HEK293 (cell line): ENCODE measurements at regions not wholly inside any gene's neighbourhood (a gene's known extent, or its start where the extent isn't known, plus 50 kb on each side); places are given as distances from the start of the nearest gene placed in this dataset.

ENCODE experiments used
- CTCF ChIA-PET: fragments of 350-600 bp; formaldehyde crosslinking; extraction: SDS; loops from one replicate; lab custom pipeline; 2021; ENCODE audit warnings: antibody characterized with exemption; lab: Yijun Ruan, JAX
- POLR2A ChIA-PET: fragments of 300-600 bp; formaldehyde crosslinking; extraction: SDS; loops from one replicate; lab custom pipeline; 2020; ENCODE audit warnings: antibody characterized with exemption, inconsistent platforms; lab: Yijun Ruan, JAX
- H3K27ac ChIP-seq: fragments of 200-500 bp; sonication (Bioruptor generic); 2 replicates; pipeline ENCODE4 v1.5.1; 2014; ENCODE audit warnings: low read depth, low read length, control low read depth, inconsistent platforms; ENCODE audit errors: extremely low read depth
- H3K36me3 ChIP-seq, 2 experiments: fragments of 200-500 bp in 1 of 2; sonication (Bioruptor generic) in 1 of 2; 1 replicate in 1 of 2; 2 replicates in 1 of 2; pipeline ENCODE4 v1.5.1; 2014 to 2017; ENCODE audit warnings: inconsistent platforms in 2 of 2, low read length in 2 of 2; ENCODE audit not compliant: control insufficient read depth in 2 of 2, insufficient read depth in 1 of 2
- H3K4me1 ChIP-seq: fragments of 200-500 bp; sonication (Bioruptor generic); 2 replicates; pipeline ENCODE4 v1.5.1; 2014; ENCODE audit warnings: mild to moderate bottlenecking, low read length, inconsistent platforms; ENCODE audit not compliant: control insufficient read depth, insufficient read depth
- H3K4me3 ChIP-seq: 2 replicates; pipeline ENCODE4 v1.5.1; 2011; ENCODE audit warnings: low read depth, mild to moderate bottlenecking, control low read depth, low read length, moderate library complexity
- H3K9me3 ChIP-seq: fragments of 200-500 bp; sonication (Bioruptor generic); 2 replicates; pipeline ENCODE4 v1.5.1; 2014; ENCODE audit warnings: low read depth, low read length, inconsistent platforms; ENCODE audit not compliant: control insufficient read depth, insufficient read depth
- KLF16 ChIP-seq: fragments of 450-650 bp; formaldehyde crosslinking; IDR thresholded peaks from 2 replicates; pipeline ENCODE4 v1.5.1; 2017; ENCODE audit warnings: missing biosample characterization, missing genetic modification characterization
- KLF7 ChIP-seq: fragments of 450-650 bp; formaldehyde crosslinking; IDR thresholded peaks from 2 replicates; pipeline ENCODE4 v1.5.1; 2016; ENCODE audit warnings: missing biosample characterization, missing genetic modification characterization, borderline replicate concordance
- PRDM10 ChIP-seq: fragments of 450-650 bp; formaldehyde crosslinking; IDR thresholded peaks from 2 replicates; pipeline ENCODE4 v1.5.1; 2016; ENCODE audit warnings: missing biosample characterization, missing genetic modification characterization
- WT1 ChIP-seq: fragments of 450-650 bp; formaldehyde crosslinking; IDR thresholded peaks from 2 replicates; pipeline ENCODE4 v1.5.1; 2016; ENCODE audit warnings: missing biosample characterization, missing genetic modification characterization
- ZBTB21 ChIP-seq: fragments of 450-650 bp; formaldehyde crosslinking; IDR thresholded peaks from 2 replicates; pipeline ENCODE4 v1.5.1; 2017; ENCODE audit warnings: missing biosample characterization, missing genetic modification characterization
- ZBTB6 ChIP-seq: fragments of 450-650 bp; formaldehyde crosslinking; IDR thresholded peaks from 2 replicates; pipeline ENCODE4 v1.5.1; 2017; ENCODE audit warnings: missing biosample characterization, missing genetic modification characterization
- ZNF366 ChIP-seq: fragments of 450-650 bp; formaldehyde crosslinking; conservative IDR thresholded peaks from 2 replicates; pipeline ENCODE4 v1.5.1; 2016; ENCODE audit warnings: missing biosample characterization, missing genetic modification characterization
- ZNF514 ChIP-seq: fragments of 450-650 bp; formaldehyde crosslinking; IDR thresholded peaks from 2 replicates; pipeline ENCODE4 v1.5.1; 2016; ENCODE audit warnings: missing biosample characterization, missing genetic modification characterization
- ZNF654 ChIP-seq: fragments of 450-650 bp; formaldehyde crosslinking; IDR thresholded peaks from 2 replicates; pipeline ENCODE4 v1.5.1; 2016; ENCODE audit warnings: low read depth, missing biosample characterization, missing genetic modification characterization
- ZNF658 ChIP-seq: fragments of 450-650 bp; formaldehyde crosslinking; IDR thresholded peaks from 2 replicates; pipeline ENCODE4; 2016; ENCODE audit warnings: missing biosample characterization, missing genetic modification characterization
- ZSCAN30 ChIP-seq: fragments of 450-650 bp; IDR thresholded peaks from 2 replicates; pipeline ENCODE4 v1.5.1; 2018; ENCODE audit warnings: missing biosample characterization, mild to moderate bottlenecking, missing genetic modification characterization, moderate library complexity

- ChIA-PET POLR2A (no interaction called here), CTCF (no interaction called here)
- no peaks in the 10 kb centered on the region for H3K9me3 ChIP-seq
- no peak overlapping the region for H3K4me3 ChIP-seq
- TF ChIP-seq PRDM10 = no peak
- TF ChIP-seq ZBTB21 (tag by site-specific recombination) = no peak
- TF ChIP-seq ZSCAN30 (tag by site-specific recombination) = no peak
- TF ChIP-seq ZNF514 (tag by site-specific recombination) = no peak
- no peaks in the 10 kb centered on the region; the same call in 1 of the 2 replicates for H3K4me1 ChIP-seq
- H3K36me3 ChIP-seq = no peaks in the 10 kb centered on the region
- H3K27ac ChIP-seq = no peak overlapping the region
Observed at GRCh38 chr12:90859591-90859990, 95.4 kb downstream of the CCER1 start.

- H3K9me3 ChIP-seq = no peaks in the 10 kb centered on the region
- no peaks in the 10 kb centered on the region; the same call in 1 of the 2 replicates for H3K4me1 ChIP-seq
- ChIA-PET CTCF (interaction anchor here (0.7 to 2.2 kb wide), 4 partner anchors 9 to 83 kb away, joined by 3 to 8 read pairs (median 4); no protein-coding TSS in a partner anchor), POLR2A (no interaction called here)
- H3K36me3 ChIP-seq = no peaks in the 10 kb centered on the region
- no peak for TF ChIP-seq ZBTB6 (tag by site-specific recombination)
- TF ChIP-seq WT1 = peak; percentile 90
- TF ChIP-seq, all 188 proteins: peak for 1
- Histone ChIP-seq H3K4me3 (no peak overlapping the region), H3K27ac (no peak overlapping the region)
Observed at GRCh38 chr12:90858252-90858651, 96.7 kb downstream of the CCER1 start.

GRCh38 chr12:90855534-90855933 lies 99.4 kb downstream of the CCER1 start:
- Histone ChIP-seq H3K27ac (no peak overlapping the region), H3K9me3 (no peaks in the 10 kb centered on the region), H3K4me1 (no peaks in the 10 kb centered on the region; the same call in 1 of the 2 replicates), H3K36me3 (no peaks in the 10 kb centered on the region), H3K4me3 (no peak overlapping the region)
- ChIA-PET POLR2A (interaction anchor here (0.7 kb wide), 1 partner anchor 334 kb away, joined by 5 read pairs; no protein-coding TSS in a partner anchor), CTCF (interaction anchor here (1.0 kb wide), 1 partner anchor 42 kb away, joined by 4 read pairs; no protein-coding TSS in a partner anchor)
- peak; percentile 41 for TF ChIP-seq ZNF366
- TF ChIP-seq ZNF658 (tag by site-specific recombination) = no peak

GRCh38 chr12:90854136-90854689 lies 100.8 kb downstream of the CCER1 start:
- peak; percentile 60 for TF ChIP-seq ZNF654 (tag by site-specific recombination)
- no peak for TF ChIP-seq KLF16 (tag by site-specific recombination)
- TF ChIP-seq KLF7 (tag by site-specific recombination) = no peak
- ChIA-PET POLR2A (no interaction called here), CTCF (interaction anchor here (0.5 to 1.5 kb wide), 18 partner anchors 10 to 1262 kb away, joined by 3 to 12 read pairs (median 4); no protein-coding TSS in a partner anchor)
- no peak overlapping the region for H3K27ac ChIP-seq
- no peak overlapping the region for H3K4me3 ChIP-seq
- H3K4me1 ChIP-seq = no peaks in the 10 kb centered on the region; the same call in 1 of the 2 replicates
- no peaks in the 10 kb centered on the region for H3K9me3 ChIP-seq
- no peaks in the 10 kb centered on the region for H3K36me3 ChIP-seq
